Ammon's horn (tissue), 1 donor: ENCODE measurements at regions not wholly inside any gene's neighbourhood (a gene's known extent, or its start where the extent isn't known, plus 50 kb on each side); places are given as distances from the start of the nearest gene placed in this dataset.

Experiments used
- DNase-seq: peaks from one replicate; pipeline ENCODE4 v3.0.0-alpha.2; 2016; ENCODE audit warnings: low spot score

- no peak for DNase-seq
Measured at GRCh38 chr6:94065707-94066337, 646.5 kb upstream of the EPHA7 start.

- DNase-seq: no peak
Measured at GRCh38 chr6:94052749-94053148, 633.4 kb upstream of the EPHA7 start.

- DNase-seq: no peak
Measured at GRCh38 chr6:94050515-94050914, 631.2 kb upstream of the EPHA7 start.

GRCh38 chr6:94049001-94049400 lies 629.6 kb upstream of the EPHA7 start:
- DNase-seq: no peak

- no peak for DNase-seq
Measured at GRCh38 chr6:94045099-94045829, 625.9 kb upstream of the EPHA7 start.

- DNase-seq: no peak
Measured at GRCh38 chr6:94041945-94042709, 622.8 kb upstream of the EPHA7 start.

- DNase-seq: no peak
Measured at GRCh38 chr6:94036024-94036423, 616.7 kb upstream of the EPHA7 start.

GRCh38 chr6:94027374-94027773 lies 608.0 kb upstream of the EPHA7 start:
- DNase-seq: no peak

- no peak for DNase-seq
Measured at GRCh38 chr6:94026575-94026974, 607.2 kb upstream of the EPHA7 start.

- no peak for DNase-seq
Measured at GRCh38 chr6:94005835-94006234, 586.5 kb upstream of the EPHA7 start.

GRCh38 chr6:93992976-93993375 lies 573.6 kb upstream of the EPHA7 start:
- no peak for DNase-seq

GRCh38 chr6:93989630-93990029 lies 570.3 kb upstream of the EPHA7 start:
- DNase-seq: no peak

GRCh38 chr6:93985953-93986352 lies 566.6 kb upstream of the EPHA7 start:
- DNase-seq: no peak

GRCh38 chr6:93975159-93975558 lies 555.8 kb upstream of the EPHA7 start:
- DNase-seq: no peak

GRCh38 chr6:93974332-93974731 lies 555.0 kb upstream of the EPHA7 start:
- DNase-seq: peak; percentile 71

- no peak for DNase-seq
Measured at GRCh38 chr6:93972791-93973190, 553.4 kb upstream of the EPHA7 start.

GRCh38 chr6:93970684-93971083 lies 551.3 kb upstream of the EPHA7 start:
- DNase-seq: no peak

GRCh38 chr6:93968126-93968525 lies 548.8 kb upstream of the EPHA7 start:
- DNase-seq: no peak

GRCh38 chr6:93964926-93965325 lies 545.6 kb upstream of the EPHA7 start:
- DNase-seq: no peak

GRCh38 chr6:93964321-93964720 lies 545.0 kb upstream of the EPHA7 start:
- DNase-seq: no peak

GRCh38 chr6:93962566-93962965 lies 543.2 kb upstream of the EPHA7 start:
- DNase-seq: peak; percentile 57

- no peak for DNase-seq
Measured at GRCh38 chr6:93954584-93954983, 535.2 kb upstream of the EPHA7 start.

GRCh38 chr6:93943661-93944060 lies 524.3 kb upstream of the EPHA7 start:
- DNase-seq: peak; percentile 9
